ENCODE measurements at regions not wholly inside any gene's neighbourhood (a gene's known extent, or its start where the extent isn't known, plus 50 kb on each side); places are given as distances from the start of the nearest gene placed in this dataset.

DNA sequence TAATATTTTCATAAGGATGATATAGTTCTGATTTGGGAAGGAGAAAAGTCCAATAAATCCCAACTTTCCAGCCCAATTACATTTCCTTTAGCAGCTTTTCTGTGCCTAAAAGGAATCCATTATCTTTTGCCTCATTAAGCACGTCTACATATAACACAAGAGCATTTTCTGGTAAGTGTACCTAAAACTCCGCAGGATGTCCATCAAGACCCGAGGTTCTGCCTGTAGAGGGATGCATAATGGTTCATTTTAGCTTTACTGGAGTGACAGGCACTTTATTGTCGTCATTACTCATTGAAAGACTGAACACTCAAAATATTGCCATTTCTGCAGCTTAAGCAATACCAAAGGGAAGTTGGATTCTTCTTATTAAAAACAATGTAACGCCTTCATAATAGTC is 669.0 kb downstream of the PRELID2 start:
- no peak for DNase-seq

DNA sequence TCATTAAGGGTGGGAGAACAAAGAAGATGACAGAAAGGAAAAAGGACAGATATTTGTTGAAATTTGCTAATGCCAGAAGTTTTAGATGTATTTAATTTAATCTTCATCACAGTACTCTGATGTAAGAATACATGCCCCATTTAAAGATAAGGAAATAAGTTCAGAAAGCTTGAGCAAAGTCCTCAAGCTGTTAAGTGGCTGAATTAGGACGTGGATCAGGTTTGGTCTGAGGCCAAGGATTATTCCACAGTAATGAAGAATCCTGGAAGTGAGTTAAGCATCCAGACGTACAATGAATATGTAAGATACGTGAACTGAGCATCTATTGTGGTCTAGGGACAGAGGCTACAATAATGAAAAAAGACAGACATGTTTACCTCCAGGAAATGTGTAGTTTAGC is 671.3 kb downstream of the PRELID2 start:
- no peak for DNase-seq

DNA sequence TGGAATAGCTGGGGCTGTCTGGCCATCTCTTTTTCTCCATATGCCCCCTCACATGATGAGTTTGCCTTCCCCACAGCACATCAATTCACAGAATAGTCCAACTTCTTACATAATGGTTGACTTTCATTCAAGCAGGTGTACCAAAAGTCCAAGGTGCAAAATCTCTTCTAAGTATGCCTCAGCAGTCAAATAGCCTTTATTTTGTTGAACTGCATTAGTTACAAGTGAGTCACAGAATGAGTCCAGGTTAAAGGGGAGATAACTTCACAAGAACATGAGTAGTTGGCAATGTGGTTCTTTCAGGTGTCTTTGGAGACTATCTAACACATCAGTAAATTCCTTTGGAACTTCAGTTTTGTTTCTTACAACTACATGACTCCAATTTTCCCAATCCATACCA is 672.5 kb downstream of the PRELID2 start:
- DNase-seq, result no peak

DNA sequence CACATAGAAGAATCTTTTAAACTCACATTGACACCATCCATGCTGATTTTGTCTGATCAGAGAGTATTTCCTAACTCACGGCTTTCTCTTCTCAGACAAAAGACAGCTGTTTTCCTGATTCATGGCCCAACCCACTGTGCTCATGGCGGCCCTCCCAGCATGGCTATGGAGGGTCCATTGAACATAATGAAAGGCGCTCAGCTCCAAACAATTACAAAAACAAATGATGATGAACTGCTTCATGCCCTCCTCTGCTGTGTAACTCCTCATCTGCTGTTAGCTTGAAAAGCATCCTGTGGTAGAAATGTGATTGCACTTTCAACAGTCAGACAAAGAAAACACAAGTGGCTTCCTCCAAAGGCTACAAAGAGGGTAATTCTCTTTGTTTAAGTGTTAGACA is 673.8 kb downstream of the PRELID2 start:
- no peak for DNase-seq

DNA sequence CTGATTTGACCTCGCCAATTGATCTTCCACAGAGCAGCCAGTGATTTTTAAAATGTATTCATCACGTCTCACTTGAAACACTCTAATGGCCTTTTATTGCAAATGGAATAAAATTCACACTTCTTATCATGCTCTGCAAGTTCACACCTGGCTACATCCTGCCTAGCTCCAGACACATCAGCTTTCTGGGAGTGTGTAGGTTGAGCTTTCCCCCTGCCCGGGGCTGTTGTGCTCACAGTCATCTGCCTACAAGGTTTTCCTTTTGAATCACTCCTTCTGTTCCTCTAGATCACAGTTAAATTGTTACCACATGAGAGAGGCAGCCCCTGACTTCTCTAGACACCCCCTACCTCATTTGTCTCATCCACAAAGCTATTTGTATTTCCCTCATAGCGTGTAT is 674.5 kb downstream of the PRELID2 start:
- no peak for DNase-seq

DNA sequence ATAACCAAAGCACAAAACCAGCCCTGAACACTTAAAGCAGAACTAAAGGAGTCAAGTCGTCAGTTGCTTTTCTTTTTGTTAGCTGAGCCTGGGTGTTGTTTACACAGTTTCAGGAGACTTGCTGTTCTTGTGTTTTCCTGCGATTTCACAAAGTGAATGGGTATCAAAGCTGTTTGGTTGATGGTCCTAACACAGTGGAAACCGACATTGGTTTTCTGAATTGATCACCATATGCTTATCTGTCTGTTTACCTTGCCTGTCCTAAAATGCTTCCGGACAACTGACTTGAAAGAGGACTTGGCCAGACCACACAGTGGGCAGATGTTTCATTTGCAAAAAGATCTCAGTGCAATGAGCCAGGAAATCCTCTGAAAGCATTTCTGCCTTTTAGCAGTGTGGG is 676.4 kb downstream of the PRELID2 start:
- DNase-seq, result no peak

DNA sequence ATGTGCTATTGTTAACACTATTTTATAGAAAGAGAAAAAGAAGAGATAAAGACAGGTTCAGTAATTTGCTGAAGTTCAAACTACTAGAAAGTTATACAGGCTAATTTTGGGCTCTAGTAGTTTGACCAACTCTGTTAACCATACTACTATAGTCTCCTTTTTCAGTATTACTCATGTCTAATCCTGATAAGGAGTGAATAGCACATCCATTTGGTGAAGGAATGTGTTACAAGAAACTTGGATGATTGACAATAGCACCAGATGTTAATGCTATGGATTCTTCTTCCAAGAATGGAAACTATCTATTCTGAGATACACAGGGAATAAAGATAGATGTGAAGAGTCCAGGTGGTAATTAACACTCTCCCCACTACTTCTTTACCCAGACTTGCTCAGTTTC is 677.3 kb downstream of the PRELID2 start:
- DNase-seq, result peak in 1 of 2 experiments; percentile 0

DNA sequence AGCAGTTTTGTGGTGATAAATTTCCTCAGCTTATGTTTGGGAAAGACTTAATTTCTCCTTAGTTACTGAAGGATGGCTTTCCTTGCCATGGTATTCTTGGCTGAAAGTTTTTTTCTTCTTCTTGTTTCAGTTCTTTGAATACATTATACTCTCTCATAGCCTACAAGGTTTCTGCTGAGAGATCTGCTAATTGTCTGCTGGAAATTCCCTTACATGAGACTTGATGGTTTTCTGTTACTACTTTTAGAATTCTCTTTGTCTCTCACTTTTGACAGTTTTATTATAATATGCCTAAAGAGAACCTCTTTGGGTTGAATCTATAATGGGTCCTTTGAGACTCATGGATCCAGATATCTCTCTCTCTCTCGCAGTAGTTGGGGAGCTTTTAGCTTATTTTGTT is 693.6 kb downstream of the PRELID2 start:
- no peak for DNase-seq

DNA sequence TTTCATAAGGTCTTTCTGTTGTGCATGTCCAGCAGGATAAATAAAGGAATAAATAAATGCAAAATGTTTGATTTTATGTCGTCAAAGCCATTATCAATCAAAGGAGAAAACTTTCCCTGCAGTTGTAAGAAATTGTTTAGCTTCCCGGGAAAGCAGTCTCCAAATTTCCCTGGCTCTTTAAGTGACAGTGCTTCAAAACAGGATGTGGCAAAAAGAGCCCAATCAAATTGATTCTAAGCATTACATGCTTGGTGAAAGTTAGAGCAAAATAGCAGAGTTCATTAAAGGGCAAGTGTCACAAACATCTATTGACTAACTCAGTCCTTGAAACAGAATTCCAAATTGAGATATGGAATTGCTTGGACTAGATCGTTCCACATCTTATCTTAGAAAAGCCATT is 704.1 kb downstream of the PRELID2 start:
- no peak for DNase-seq

DNA sequence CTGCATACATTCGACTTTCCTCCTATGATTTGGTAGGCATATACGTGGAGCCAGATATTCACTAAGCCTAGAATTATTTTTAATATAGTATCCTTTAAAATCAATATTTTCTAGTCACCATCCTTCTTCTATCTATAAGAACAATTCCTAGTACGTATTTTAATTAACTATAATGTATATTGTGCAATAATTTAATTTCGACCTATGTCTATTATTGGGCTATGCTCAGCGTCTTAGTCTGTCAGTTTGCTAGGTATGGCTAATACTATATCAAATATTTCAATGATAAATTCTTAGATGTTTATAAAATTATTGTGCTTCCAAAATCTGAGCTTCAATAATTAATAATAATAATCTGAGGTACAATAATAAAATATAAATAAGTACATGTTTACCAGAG is 705.3 kb downstream of the PRELID2 start:
- DNase-seq, result no peak

DNA sequence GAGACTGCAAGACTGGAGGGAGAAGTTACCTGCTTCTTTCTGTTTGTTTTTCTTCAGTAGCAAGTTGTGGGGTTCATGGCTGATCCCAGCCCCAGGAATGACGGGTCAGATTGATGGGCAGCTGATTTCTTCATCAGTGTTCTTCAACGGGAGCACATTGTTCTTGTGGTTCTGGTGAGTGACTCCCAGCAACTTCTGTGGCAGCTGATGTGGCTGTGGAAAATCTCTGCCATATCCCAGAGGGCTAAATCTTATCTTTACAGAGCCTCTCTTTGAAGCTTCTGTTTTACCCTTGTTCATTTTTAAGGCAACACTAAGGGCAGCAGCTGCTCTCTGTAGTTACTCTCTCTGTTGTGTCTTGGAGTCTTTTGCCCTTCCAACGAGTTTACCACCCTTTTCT is 710.3 kb downstream of the PRELID2 start:
- DNase-seq, result no peak

DNA sequence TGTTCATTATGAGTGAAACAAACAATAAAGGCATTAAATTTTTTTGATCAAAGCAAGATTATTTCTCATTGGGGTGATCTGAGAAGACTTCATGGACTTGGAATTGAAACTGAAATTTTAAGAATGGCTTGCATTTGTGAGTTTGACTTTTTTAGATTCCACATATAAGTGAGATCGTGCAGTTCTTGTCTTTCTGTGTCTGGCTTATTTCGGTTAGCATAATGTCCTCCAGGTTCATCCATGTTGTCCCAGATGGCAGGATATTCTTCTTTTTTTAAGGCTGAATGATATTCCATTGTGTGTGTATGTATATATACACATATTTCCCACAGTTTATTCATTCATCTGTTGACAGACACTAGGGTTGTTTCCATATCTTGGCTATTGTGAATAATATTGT is 716.5 kb downstream of the PRELID2 start:
- no peak for DNase-seq

DNA sequence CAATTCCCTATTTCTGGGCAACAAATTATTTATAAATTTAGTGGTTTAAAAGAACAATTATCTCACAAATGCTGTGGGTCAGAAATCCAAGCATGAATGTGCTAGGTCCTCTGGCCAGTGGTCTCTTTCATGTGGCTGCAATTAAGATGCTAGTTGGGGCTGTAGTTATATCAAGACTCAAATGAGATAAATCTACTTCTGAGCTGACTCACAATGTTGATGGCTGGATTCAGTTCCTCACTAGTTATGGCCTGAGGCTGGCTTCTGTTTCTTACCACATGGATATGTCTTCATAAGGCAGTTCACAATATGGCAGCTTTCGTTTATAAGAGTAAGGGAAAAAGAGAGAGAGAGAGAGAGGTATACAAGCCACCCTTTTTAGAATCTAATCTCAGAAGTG is 717.0 kb downstream of the PRELID2 start:
- DNase-seq, result no peak

DNA sequence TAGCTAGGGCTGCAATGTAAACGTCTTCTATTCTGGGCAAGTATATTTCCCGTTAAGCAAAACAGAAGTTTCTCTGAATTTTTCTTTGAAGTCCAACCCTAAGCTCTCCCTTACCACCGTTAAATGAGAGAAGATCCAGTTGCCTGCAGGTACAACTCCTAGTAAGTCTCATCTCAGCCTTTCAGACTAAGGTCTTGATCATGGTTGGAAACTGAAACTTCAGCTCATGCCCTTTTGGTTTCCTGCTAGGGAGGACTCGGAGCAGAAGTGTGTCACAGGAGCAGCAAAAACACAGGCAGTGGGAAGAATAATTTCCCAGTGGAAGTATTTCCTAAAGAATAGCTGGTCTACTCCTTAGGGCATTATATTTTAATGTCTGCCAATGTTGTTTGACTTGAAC is 717.9 kb downstream of the PRELID2 start:
- no peak for DNase-seq

DNA sequence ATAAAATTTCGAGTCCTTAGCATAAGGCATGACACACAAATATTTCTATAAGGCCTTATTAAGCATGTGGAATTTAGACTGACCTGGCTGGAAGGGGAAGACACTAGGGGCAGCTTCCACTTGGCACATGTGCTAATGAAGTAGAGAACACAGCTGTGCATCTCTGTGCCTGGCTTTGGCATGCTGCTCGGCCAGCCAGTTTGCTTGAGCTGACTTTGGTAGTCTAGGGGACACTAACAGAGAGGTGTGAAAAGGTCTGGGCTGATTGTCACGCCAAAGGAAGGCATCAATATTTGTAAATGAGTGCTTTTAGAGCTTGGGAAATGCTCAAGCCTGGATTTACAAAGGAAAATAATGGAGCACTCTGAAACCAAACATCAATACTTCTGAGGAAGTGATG is 723.7 kb downstream of the PRELID2 start:
- DNase-seq, result no peak

DNA sequence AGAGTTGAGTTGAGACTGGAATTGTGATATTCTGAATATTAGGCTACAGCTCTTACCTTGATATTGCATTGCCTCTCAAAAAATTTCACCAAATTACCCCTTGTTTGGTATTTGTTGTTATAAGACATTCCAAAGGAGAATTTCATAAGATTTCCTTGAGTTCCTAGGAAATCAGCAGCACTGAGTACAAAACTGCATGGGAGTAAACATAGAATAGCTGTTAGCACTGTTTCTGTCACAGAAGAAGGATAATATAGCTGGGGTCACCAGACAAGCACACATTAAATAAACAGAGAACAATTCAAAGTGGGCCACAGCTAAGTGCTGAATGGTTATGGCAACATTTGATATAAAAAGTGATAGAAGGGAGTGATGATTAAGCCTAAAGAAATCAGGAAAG is 724.3 kb downstream of the PRELID2 start:
- DNase-seq, result no peak

DNA sequence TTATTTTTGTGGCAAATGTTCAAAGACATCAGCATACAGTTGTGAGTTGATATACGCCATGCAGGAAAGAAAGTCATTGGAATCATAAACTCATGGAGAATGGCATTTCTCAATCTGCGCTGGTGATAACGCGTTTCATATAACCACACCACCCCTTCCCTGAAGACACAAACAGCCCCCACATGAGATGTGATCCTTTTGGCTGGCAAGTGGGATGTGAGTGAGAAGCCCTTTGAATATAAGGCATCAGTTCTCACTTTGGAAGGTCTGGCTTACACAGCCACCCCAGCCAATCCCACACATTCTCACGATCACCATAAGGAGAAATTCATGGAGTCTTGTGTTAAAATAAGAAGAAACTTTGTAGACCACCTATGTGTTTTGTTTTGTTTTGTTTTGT is 725.0 kb downstream of the PRELID2 start:
- no peak for DNase-seq

DNA sequence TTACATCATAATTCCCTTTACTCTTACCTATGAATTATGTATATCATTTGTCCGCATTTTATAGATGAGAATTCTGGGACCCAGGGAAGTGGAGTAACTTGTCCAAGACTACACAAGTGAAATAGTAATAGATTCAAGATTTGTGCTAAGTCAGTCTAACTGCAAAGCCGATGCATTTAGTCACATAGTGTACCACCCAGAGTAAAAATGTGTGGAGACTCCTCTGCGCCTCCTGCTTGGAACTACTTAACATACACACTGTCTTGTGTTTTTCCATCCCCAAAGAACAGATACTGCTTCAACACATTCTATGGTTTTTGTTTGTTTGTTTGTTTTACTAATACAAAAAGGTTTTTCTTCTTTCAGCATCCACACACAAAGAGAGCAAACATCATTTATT is 729.8 kb downstream of the PRELID2 start:
- no peak for DNase-seq

DNA sequence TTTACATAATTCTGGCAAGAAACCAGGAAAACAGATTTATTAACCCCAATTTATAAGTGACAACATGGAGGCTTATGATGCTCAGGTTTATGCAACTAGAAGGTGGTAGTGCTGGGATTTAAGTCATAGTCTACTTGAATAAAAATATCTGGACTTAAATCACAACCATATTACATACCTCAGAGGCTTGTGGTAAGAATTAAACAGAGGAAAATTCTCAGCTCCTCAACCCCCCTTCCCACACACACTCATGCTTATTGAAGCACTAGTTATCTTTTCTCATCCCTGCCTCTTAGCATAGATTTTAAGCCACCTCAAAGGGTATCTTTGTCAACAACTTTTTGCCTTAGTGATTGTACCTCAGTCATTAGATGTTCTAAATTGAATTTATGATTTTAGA is 731.0 kb downstream of the PRELID2 start:
- DNase-seq, result no peak

DNA sequence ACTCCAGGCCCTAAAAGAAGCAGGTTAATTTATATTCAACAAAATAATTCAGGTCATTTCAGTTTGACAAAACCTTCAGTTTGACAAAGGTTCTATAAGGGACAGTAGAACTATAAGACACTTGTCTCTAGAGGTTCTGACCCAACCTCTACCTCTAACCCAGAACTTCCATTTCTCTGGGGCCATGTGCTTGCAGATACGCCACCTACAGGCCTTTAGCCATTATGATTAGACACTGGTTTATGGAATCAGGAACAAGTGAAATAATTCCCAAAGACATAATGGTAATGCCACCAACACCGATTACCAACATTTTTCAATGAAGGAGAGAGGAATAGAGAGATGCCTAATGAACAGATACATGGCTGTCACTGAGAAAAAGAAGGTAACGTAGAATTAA is 733.9 kb downstream of the PRELID2 start:
- DNase-seq, result no peak

DNA sequence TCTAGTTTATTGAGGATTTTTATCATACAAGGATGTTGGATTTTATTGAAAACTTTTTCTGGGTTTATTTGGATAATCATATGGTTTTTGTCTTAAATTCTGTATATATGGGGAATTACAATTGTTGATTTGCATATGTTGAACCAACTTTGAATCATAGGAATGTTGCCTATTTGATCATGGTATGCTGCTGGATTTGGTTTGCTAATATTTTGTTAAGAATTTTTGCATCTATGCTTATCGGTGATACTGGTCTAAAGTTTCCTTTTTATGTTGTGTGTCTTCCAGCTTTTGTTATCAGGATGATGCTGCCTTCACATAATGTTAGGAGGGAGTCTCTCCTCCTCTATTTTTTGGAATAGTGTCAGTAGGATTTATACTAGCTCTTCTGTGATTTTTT is 745.0 kb downstream of the PRELID2 start:
- no peak for DNase-seq

DNA sequence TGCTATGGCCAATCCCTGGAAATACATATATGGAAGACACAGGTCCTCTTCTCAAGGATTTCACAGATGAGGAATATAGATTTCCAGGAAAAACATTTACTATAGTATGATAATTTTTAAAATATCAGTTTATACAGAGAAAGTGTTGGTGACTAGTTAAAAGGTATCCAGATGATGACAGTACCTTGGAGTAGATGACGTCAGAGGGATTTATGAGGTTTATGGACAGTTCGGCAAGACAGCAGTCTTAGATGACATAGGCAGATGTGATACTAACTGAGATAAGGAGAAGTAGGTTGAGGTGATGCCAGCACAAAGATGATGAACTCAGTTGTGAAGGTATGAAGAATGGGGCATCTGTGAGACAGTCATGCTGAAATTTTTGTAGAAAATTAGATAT is 750.3 kb downstream of the PRELID2 start:
- no peak for DNase-seq

DNA sequence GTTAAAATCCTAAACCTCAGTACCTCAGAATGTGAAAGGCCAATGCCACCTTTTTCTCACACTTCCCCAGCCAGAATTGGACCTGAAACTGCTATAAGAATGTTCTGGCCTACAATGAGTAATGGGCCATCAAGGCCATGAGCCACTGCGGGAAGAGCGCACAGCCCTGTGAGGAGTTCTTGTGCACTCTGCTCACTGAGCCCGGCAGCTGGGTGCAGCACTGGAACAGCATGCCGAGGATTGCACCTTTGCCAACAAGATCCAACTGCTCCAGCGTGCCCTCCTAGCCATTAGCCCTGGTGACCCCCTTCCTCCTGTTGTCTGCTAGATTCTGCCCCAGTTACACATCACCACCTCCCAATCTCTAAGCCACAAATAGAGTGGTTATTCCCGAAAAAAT is 758.1 kb downstream of the PRELID2 start:
- DNase-seq, result no peak

DNA sequence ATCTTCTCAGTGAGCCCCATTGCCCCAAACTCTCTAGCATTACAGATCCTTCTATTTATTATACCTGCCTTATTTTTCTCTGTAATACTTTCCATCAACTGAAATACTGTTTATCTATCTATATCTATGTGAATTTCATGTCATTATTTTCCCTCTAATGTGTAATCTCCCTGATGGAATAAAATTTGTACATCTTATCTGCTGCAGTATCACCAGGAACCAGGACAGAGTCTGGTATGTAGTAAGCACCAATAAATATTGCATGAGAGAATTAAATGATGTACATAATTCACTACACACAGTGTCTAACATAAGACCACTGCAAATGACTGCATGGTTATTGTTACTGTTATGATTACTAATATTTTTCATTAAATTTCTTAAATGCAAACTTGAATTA is 759.1 kb downstream of the PRELID2 start:
- no peak for DNase-seq

DNA sequence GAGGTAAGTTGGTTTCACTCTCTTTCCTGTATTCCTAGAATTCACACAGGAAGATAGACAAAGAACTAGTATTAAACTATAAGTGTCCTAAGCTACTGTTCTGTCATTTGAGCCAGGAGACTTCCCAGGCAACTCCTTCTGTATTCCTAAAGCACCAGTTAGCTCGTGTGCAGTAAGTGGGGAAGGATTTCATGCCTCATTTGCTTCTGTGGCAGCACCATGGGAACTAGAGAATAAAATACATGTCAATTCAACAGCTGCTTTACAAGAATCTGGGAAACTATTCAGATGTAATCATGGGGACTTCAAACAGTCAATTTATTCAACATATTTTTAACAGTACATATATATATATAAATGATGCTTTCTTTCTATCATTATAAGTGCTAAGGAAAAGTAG is 762.3 kb downstream of the PRELID2 start:
- peak; percentile 6 to 29 for DNase-seq

DNA sequence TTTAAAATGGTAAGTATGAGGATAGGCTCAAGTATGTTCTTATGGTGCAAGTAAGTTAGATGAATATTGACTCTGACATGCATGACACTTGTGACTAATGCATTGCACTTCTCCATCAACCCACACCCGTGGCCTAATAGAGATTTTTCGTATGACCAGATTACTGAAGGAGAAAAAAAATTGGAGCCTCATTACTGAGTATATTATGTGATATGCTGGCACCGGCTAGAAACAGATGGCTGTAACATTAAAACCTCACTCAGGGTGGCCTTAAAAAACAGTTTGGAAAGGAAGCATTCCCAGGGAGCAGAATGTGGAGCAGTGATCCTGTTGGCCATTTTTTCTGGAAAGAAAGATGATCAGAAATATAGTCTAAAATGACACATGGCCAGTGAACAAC is 766.4 kb downstream of the PRELID2 start:
- DNase-seq, result peak; percentile 47 to 66
